C4-2B (cell line): ENCODE measurements at regions not wholly inside any gene's neighbourhood (a gene's known extent, or its start where the extent isn't known, plus 50 kb on each side); places are given as distances from the start of the nearest gene placed in this dataset.

Experiments
- H3K27ac ChIP-seq: fragments of 450-650 bp; 2 replicates; pipeline ENCODE4 v1.5.1; 2017
- CTCF ChIP-seq: fragments of 450-650 bp; conservative IDR thresholded peaks from 2 replicates; pipeline ENCODE4 v1.5.1; 2017; ENCODE audit warnings: mild to moderate bottlenecking
- ZFX ChIP-seq: fragments of 450-650 bp; IDR thresholded peaks from 2 replicates; pipeline ENCODE4 v1.6.1; 2017

- TF ChIP-seq ZFX (no peak), CTCF (no peak)
- H3K27ac ChIP-seq, result no peak overlapping the region
These were observed 166.6 kb downstream of the SHQ1 start for GRCh38 chr3:72681598-72681997.

- TF ChIP-seq ZFX (no peak), CTCF (no peak)
- no peak overlapping the region for H3K27ac ChIP-seq
These were observed 167.5 kb downstream of the SHQ1 start for GRCh38 chr3:72680766-72681165.

GRCh38 chr3:72679540-72680198 is 168.6 kb downstream of the SHQ1 start:
- H3K27ac ChIP-seq, result no peak overlapping the region
- TF ChIP-seq CTCF (no peak), ZFX (no peak)

GRCh38 chr3:72678867-72679266 is 169.4 kb downstream of the SHQ1 start:
- H3K27ac ChIP-seq, result no peak overlapping the region
- TF ChIP-seq CTCF (no peak), ZFX (no peak)

- no peak for TF ChIP-seq CTCF
- no peak for TF ChIP-seq ZFX
These were observed 169.9 kb downstream of the SHQ1 start for GRCh38 chr3:72678380-72678779.

GRCh38 chr3:72675243-72675642 is 173.0 kb downstream of the SHQ1 start:
- TF ChIP-seq ZFX (no peak), CTCF (no peak)
- H3K27ac ChIP-seq, result no peak overlapping the region

More at GRCh38 chr3:72678380-72678779, 169.9 kb downstream of the SHQ1 start:
- H3K27ac ChIP-seq, result no peak overlapping the region

- H3K27ac ChIP-seq, result no peak overlapping the region
- TF ChIP-seq CTCF, result no peak
- no peak for TF ChIP-seq ZFX
These were observed 175.1 kb downstream of the SHQ1 start for GRCh38 chr3:72673011-72673771.
